Endothelial cell of umbilical vein (primary cell): ENCODE measurements at regions not wholly inside any gene's neighbourhood (a gene's known extent, or its start where the extent isn't known, plus 50 kb on each side); places are given as distances from the start of the nearest gene placed in this dataset.

ENCODE experiments used
- BruUV-seq: library from RNA; stranded (reverse); fragments of 400-500 nt; replicated peaks from 2 replicates; lab custom pipeline; 2021; lab: Mats Ljungman, UMichigan
- CTCF ChIA-PET: fragments of 300-600, 350-600 bp; sonication (Branson Sonifier 250); formaldehyde crosslinking; loops from one replicate; lab custom pipeline; 2021; ENCODE audit warnings: antibody characterized with exemption, inconsistent platforms; lab: Charles Lee
- POLR2A ChIA-PET: fragments of 300-600, 350-600 bp; sonication (Branson Sonifier 250); formaldehyde crosslinking; loops from one replicate; lab custom pipeline; 2021; ENCODE audit warnings: antibody characterized with exemption, inconsistent platforms; lab: Charles Lee
- DNase-seq: peaks from one replicate; pipeline ENCODE4 v3.0.0-alpha.2; 2011; ENCODE audit warnings: low read depth, low spot score
- FAIRE-seq: peaks from 2 replicates; lab custom pipeline; 2011; peaks lifted over from hg19 to GRCh38; lab: Jason Lieb, UNC
- H2AFZ ChIP-seq: 2 replicates; pipeline ENCODE4 v1.6.0; 2012; ENCODE audit warnings: low read depth, low read length, control low read depth, inconsistent platforms
- H3K27ac ChIP-seq: 2 replicates; pipeline ENCODE4 v1.5.1; 2011; ENCODE audit warnings: low read depth, mild to moderate bottlenecking, control low read depth, low read length, moderate library complexity; ENCODE audit not compliant: insufficient read depth
- H3K27me3 ChIP-seq, 2 experiments: 2 replicates each; pipeline versions ENCODE4 v1.6.0 to v1.6.1; 2011; ENCODE audit warnings: low read length in 2 of 2, mixed read lengths in 1 of 2; ENCODE audit not compliant: control insufficient read depth in 2 of 2, insufficient read depth in 2 of 2
- H3K36me3 ChIP-seq, 2 experiments: 2 replicates in 1 of 2; 3 replicates in 1 of 2; pipeline ENCODE4 v1.5.1; 2011; ENCODE audit warnings: low read length in 2 of 2, mild to moderate bottlenecking in 1 of 2, moderate library complexity in 1 of 2; ENCODE audit not compliant: control insufficient read depth in 2 of 2, insufficient read depth in 2 of 2; ENCODE audit errors: extremely low read depth in 1 of 2
- H3K4me1 ChIP-seq: 3 replicates; pipeline ENCODE4 v1.5.1; 2011; ENCODE audit warnings: mild to moderate bottlenecking, low read length; ENCODE audit not compliant: control insufficient read depth, insufficient read depth; ENCODE audit errors: extremely low read depth
- H3K4me2 ChIP-seq: 2 replicates; pipeline ENCODE4 v1.6.1; 2011; ENCODE audit warnings: low read length, control low read depth, mixed read lengths; ENCODE audit not compliant: insufficient read depth
- H3K4me3 ChIP-seq, 3 experiments: fragments of 200-600 bp in 1 of 3; sonication (generic), shearing (Covaris generic) in 1 of 3; replicated peaks in 1 of 3; 2 replicates each; pipeline ENCODE4 v1.5.1; 2011 to 2016; ENCODE audit warnings: control low read depth in 3 of 3, low read length in 3 of 3, mild to moderate bottlenecking in 2 of 3, inconsistent platforms in 1 of 3, low read depth in 1 of 3, moderate library complexity in 1 of 3; ENCODE audit not compliant: insufficient read depth in 1 of 3
- H3K79me2 ChIP-seq: 2 replicates; pipeline ENCODE4 v1.6.0; 2012; ENCODE audit warnings: low read length, inconsistent platforms; ENCODE audit not compliant: control insufficient read depth, insufficient read depth
- H3K9ac ChIP-seq: replicated peaks from 2 replicates; pipeline ENCODE3; 2011; ENCODE audit warnings: low read length, control low read depth; ENCODE audit not compliant: insufficient read depth; ENCODE audit errors: extremely low read depth
- H3K9me1 ChIP-seq: replicated peaks from 3 replicates; pipeline ENCODE4 v1.6.0; 2011; ENCODE audit warnings: mild to moderate bottlenecking, low read length; ENCODE audit not compliant: control insufficient read depth, insufficient read depth; ENCODE audit errors: extremely low read depth
- H3K9me3 ChIP-seq: replicated peaks from 2 replicates; pipeline ENCODE4 v1.5.1; 2012; ENCODE audit warnings: low read length, inconsistent platforms; ENCODE audit not compliant: control insufficient read depth, insufficient read depth
- H4K20me1 ChIP-seq: replicated peaks from 2 replicates; pipeline ENCODE3; 2011; ENCODE audit warnings: mild to moderate bottlenecking, low read length; ENCODE audit not compliant: control insufficient read depth, insufficient read depth; ENCODE audit errors: extremely low read depth
- EZH2 ChIP-seq: IDR thresholded peaks from 2 replicates; pipeline ENCODE4 v1.6.1; 2012; ENCODE audit warnings: borderline replicate concordance, low read depth, mild to moderate bottlenecking, moderate library complexity, low read length, inconsistent platforms; ENCODE audit not compliant: severe bottlenecking
- FOS ChIP-seq: IDR thresholded peaks from 2 replicates; pipeline ENCODE4 v1.6.1; 2011; ENCODE audit warnings: mild to moderate bottlenecking, low read length, moderate library complexity, borderline replicate concordance; ENCODE audit not compliant: insufficient read depth
- GATA2 ChIP-seq: IDR thresholded peaks from 2 replicates; pipeline ENCODE4 v1.7.0; 2011; ENCODE audit warnings: low read depth, mild to moderate bottlenecking, moderate library complexity, mixed read lengths, low read length; ENCODE audit not compliant: insufficient read length, insufficient read depth
- JUN ChIP-seq: IDR thresholded peaks from 2 replicates; pipeline ENCODE4 v1.6.1; 2011; ENCODE audit warnings: borderline replicate concordance, low read depth; ENCODE audit not compliant: insufficient read length, insufficient read depth
- MYC ChIP-seq: IDR thresholded peaks from one replicate; pipeline ENCODE4 v1.6.1; 2011; ENCODE audit warnings: mild to moderate bottlenecking, low read depth, low read length
- POLR2A ChIP-seq: IDR thresholded peaks from 2 replicates; pipeline ENCODE4 v1.6.1; 2012; ENCODE audit warnings: low read depth, mild to moderate bottlenecking, control low read depth, low read length
- POLR2AphosphoS5 ChIP-seq: IDR thresholded peaks from 2 replicates; pipeline ENCODE4 v1.6.1; 2012; ENCODE audit warnings: low read depth, mild to moderate bottlenecking, control low read depth, low read length, moderate library complexity; ENCODE audit not compliant: insufficient read depth
- dilution Hi-C: fragments of 300-500 bp; cut with MboI; formaldehyde crosslinking; loops from one replicate; pipeline ENCODE4 v1.15.0; 2019; ENCODE audit warnings: low sequenced_read_pairs; ENCODE audit not compliant: extremely low pct_ligation_motif_present
- intact Hi-C: fragments of 100-400 bp; cut with micrococcal nuclease; formaldehyde crosslinking; loops from one replicate; pipeline ENCODE4 v1.10.0; 2022
- TF ChIP-seq, protein P1 (sequence below), 2 donors: IDR thresholded peaks; 1 replicate in 1 of 2; 2 replicates in 1 of 2; pipeline ENCODE4 v1.5.1; 2011; ENCODE audit warnings: low read length in 2 of 2, mild to moderate bottlenecking in 2 of 2, moderate library complexity in 2 of 2, control low read depth in 1 of 2, inconsistent platforms in 1 of 2, low read depth in 1 of 2; ENCODE audit not compliant: insufficient read depth in 1 of 2; ENCODE audit errors: extremely low read depth in 1 of 2
- TF ChIP-seq, protein P2 (sequence below): IDR thresholded peaks from 2 replicates; pipeline ENCODE4 v1.6.1; 2011; ENCODE audit not compliant: insufficient read depth, insufficient read length

DNA sequence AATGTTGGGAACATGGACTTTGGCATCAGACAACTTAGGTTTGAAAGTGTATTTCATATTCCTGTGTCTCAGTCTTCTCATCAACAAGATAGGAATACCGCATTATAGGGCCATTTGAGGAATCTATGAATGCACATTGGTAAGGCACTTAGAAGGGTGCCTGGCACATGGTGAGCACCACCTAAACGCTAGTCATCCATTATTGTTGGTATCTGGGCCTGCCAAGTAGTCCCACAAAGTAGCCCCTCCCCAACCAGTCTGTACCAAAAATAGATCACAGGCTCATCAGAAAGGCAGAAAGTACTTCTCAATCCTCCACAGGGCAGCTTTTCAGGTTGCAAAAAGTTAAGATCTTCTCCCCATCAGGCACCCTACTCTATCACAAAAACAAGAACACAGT is 162.3 kb upstream of the KLF3 start:
- Histone ChIP-seq H3K9me3 (no peaks in the 10 kb centered on the region), H3K9me1 (no peaks in the 10 kb centered on the region), H3K27me3 (peaks cover 4 to 8% of the 10 kb centered on the region in 2 experiments), H2AFZ (no peak overlapping the region), H3K79me2 (no peaks in the 10 kb centered on the region), H4K20me1 (no peaks in the 10 kb centered on the region), H3K9ac (no peak overlapping the region), H3K4me2 (no peak overlapping the region), H3K27ac (no peak overlapping the region), H3K36me3 (no peaks in the 10 kb centered on the region), H3K4me3 (no peak overlapping the region), H3K4me1 (no peaks in the 10 kb centered on the region)
- FAIRE-seq: no peak
- ChIA-PET POLR2A (no interaction called here), CTCF (interaction anchor here (0.9 to 1.5 kb wide), 2 partner anchors 10 to 322 kb away, joined by 3 read pairs; no protein-coding TSS in a partner anchor)
- BruUV-seq: no TSS peak
- TF ChIP-seq JUN (no peak), EZH2 (no peak), POLR2A (no peak), POLR2AphosphoS5 (no peak), GATA2 (no peak), FOS (no peak), MYC (no peak)
- TF ChIP-seq, protein P1, sequence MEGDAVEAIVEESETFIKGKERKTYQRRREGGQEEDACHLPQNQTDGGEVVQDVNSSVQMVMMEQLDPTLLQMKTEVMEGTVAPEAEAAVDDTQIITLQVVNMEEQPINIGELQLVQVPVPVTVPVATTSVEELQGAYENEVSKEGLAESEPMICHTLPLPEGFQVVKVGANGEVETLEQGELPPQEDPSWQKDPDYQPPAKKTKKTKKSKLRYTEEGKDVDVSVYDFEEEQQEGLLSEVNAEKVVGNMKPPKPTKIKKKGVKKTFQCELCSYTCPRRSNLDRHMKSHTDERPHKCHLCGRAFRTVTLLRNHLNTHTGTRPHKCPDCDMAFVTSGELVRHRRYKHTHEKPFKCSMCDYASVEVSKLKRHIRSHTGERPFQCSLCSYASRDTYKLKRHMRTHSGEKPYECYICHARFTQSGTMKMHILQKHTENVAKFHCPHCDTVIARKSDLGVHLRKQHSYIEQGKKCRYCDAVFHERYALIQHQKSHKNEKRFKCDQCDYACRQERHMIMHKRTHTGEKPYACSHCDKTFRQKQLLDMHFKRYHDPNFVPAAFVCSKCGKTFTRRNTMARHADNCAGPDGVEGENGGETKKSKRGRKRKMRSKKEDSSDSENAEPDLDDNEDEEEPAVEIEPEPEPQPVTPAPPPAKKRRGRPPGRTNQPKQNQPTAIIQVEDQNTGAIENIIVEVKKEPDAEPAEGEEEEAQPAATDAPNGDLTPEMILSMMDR (IDR thresholded peaks at IDR 0.05; ENCODE audit: extremely low read depth in 1 of 2, insufficient read depth in 1 of 2, low read depth in 1 of 2, low read length in 2 of 2): no peak
- TF ChIP-seq, protein P2, sequence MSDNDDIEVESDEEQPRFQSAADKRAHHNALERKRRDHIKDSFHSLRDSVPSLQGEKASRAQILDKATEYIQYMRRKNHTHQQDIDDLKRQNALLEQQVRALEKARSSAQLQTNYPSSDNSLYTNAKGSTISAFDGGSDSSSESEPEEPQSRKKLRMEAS: no peak
- DNase-seq: no peak
- dilution Hi-C loops: no loop called here
- intact Hi-C loops: loop anchor here (10.0 kb wide), 1 partner anchor 233 kb away; no protein-coding TSS in a partner anchor
